Activated CD8-positive, alpha-beta memory T cell treated with anti-CD3 and anti-CD28 coated beads, Interleukin-2, amount 50 U/mL, for 4 hours (primary cell): ENCODE measurements at regions not wholly inside any gene's neighbourhood (a gene's known extent, or its start where the extent isn't known, plus 50 kb on each side); places are given as distances from the start of the nearest gene placed in this dataset.
"Not testable (repeated sequence)": the region's sequence is repeated elsewhere in the genome, so short reads cannot be mapped to it uniquely, and the experiment has no call there.

Experiments
- DNase-seq: peaks from one replicate; pipeline ENCODE4 v3.0.0-alpha.2; 2020

DNA sequence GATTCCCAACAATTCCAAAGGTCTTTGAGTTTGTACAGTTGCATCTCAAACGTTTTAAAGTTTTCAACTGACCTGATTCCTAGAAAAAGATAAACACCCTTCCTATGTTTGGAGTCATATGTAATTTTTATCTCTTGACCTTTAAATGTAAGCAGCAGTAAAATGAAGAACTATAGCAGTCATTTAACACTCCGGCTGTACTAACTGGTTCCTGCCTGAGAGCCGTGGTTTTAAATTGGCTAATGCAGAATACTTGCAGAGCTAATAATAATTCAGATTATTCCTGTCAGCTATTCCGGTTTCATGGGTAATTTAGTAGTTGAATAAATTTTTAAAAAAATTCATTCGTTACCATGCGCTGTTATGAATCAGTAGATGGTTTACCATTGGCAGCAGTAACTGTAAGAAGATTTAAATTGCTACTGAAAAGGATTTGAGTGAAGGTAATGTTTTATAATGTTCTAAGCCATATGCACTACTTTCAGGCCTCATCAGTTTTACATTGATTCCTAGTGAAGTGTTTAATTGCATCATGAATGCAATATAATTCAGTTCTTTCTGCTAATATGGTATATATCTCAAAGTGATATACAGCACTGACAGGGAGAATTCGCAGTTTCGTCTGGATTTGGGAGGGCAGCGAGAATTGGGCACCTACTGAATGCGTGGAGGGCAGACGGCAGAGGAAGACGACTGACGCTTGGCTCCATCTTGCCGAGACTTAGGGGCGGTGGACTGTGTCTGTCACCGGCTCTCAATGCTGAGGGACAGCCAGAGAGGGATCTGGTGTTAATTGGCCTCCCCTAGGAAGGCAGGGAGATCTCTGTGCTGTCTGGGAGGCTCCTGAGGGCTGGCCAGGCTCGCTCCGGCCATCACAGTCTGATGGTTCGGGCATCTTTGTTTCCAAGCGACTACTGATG lies 217.7 kb downstream of the PHETA1 start:
- no peak for DNase-seq

DNA sequence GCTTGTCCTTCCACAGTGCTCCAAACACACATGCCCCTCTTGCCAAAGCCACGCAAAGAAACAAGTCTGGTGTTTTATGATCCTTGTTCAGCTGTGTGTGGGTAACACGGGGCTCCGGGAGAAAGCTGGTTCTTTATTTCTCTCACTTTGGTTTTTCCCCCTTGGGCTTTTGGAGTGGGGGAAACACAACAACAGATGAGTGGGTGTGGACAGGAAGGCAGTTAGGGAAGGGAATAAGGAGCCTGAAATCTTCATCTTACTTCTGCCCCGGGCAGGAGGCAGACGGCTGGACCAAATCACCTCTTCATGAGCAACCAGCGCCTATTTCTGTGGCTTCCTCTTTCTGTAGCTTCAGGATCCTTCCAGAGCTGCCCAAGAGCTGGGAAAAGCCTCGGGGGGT lies 218.5 kb downstream of the PHETA1 start:
- no peak for DNase-seq

DNA sequence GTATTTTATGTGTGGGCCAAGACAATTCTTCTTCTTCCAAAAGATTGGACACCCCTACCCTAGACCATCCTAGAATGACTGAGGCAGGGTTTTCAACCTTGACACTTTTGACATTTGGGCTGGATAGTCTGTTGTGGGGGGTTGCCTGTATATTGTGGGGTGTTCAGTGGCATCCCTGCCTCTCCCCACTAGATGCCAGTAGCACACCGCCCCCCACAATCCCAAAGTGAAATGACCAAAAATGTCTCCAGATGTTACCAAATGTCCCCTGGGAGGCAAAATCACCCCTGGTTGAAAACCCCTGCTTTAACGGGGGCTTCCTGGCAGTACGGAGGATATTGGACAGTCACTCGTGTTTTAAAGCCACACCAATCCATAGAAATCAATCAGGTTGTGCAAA lies 219.6 kb downstream of the PHETA1 start:
- no peak for DNase-seq

GRCh38 chr12:111148005-111148404 lies 220.9 kb downstream of the PHETA1 start:
- DNase-seq, result no peak

DNA sequence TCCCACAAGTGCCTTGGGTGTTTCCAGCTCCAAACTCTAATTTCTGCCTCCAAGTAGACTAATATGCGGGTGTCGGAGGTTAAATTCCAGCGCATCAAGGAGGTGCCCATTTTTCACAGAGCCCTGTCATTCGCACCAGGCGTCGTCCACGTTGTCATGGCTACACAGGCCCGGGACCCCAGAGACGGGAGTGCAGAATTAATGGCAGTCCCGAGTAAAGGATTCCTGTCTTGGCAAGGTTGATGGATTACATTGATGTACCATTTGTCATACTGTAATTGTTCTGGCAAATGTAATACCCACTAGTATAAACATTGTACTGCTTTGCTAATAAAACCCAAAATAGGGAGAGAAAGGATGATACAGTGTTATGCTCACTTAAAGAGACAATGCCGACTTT lies 222.9 kb upstream of the MYL2 start:
- no peak for DNase-seq

DNA sequence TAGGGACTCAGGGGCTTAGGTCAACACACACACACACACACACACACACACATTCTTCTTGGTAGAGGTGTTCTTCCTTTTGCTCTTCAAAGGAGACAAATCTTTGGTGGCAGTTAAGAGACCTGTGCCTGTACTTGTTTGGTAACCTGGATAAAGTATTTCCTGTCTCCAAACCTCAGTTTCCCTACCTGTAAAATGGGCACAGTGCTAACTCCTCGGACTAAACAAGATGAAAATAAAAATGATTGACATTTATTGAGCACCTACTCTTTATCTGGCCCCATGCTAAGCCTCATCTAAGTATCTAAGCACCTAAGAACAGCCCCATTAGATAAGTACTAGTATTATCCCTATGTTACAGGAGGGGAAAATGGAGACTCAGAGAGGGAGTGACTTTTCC lies 220.8 kb upstream of the MYL2 start:
- no peak for DNase-seq

DNA sequence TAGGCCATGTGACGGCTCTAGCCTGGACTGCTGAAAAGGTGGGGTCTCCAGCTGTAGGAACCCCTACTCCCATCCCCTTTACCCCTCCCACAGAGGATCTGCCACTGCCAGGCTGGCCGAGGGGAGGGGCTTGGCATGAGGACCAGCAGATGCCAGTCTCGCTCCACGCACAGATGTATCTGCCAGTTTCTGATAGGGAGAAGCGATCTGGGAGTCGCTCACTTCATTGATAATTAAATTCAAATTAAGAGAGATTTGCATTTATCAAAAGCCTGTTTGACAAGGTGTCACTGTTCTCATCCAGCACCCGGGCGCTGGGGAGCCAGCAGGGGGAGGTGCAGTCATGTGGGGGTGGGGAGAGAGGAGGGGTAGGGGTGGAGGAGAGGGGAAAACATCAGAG lies 217.6 kb upstream of the MYL2 start:
- DNase-seq, result no peak

- no peak for DNase-seq
Measured at GRCh38 chr12:111135293-111135832, 215.0 kb upstream of the MYL2 start.

DNA sequence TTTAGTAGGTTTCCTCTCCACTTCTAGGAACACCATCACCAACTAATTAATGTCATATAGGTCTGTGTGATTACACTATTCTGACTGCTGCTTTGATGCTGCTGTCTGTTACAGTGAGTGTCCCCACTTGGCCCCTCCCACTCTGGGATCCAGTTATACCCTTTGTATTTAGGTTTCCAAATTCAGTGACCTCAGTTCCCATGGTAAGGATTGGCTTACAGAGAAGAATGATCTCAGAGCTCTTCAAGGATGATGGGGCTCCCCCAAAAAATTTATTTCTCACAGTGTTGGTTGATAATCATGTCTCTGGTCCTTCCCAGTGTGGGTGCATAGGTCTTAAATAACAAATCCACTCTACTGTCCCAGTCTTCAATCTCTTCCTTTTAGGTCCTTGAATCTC lies 210.0 kb upstream of the MYL2 start:
- DNase-seq, result no peak

- DNase-seq, result no peak
Measured at GRCh38 chr12:111129149-111129767, 208.9 kb upstream of the MYL2 start.

- DNase-seq, result no peak
Measured at GRCh38 chr12:111126331-111126730, 206.0 kb upstream of the MYL2 start.

GRCh38 chr12:111124183-111124582 lies 203.8 kb upstream of the MYL2 start:
- no peak for DNase-seq

DNA sequence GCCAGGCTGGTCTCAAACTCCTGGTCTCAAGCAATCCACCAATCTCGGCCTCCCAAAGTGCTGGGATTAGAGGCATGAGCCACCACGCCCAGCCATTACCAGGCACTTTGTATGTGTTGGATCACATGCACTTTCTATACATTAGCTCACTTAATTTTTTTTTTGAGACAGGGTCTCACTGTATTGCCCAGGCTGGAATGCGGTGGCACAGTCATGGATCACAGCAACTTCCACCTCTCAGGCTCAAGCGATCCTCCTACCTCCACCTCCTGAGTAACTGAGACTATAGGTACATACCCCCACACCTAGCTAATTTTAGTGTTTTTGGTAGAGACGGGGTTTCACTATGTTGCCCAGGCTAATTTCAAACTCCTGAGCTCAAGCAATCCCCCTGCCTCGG lies 203.0 kb upstream of the MYL2 start:
- no peak for DNase-seq

DNA sequence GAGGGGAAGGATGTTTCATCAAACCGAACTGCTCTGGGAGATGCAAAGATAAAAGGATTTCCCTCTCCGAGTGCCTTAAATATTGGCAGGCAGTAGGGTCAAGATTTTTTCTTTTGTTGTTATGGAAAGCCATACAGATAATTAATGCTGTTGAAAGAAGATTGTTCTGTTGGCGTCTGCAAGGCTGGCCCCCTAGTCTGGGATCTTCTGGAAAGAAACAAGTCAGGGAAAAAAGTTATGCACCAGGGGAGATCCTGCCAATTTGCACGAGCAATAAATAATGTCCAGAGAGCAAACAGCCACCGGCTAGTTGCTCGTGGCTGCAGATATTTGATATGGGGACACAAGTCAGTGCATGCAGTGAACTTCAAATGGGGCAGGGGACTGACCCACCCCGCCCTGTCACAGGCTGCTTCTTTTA lies 202.1 kb upstream of the MYL2 start:
- no peak for DNase-seq

GRCh38 chr12:111121840-111122239 lies 201.5 kb upstream of the MYL2 start:
- DNase-seq, result no peak

DNA sequence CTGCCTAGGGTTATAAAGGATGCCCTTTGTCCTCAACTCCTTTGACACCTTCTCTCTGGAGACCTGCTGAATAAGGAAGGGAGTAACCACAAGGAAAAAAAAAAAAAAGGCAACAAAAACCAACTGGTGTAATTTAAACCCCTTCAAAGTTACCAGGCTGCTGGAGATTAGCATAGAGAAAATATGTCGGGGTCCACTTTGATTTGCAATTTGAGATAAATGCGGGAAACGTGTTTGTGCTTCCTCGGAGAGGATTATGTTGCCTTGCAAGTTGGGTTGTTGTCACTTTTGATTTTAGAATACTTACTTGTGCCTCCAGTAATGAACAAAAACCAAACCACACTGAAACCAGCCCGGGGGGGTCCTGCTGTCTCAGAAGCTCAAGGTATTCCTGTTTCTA lies 200.2 kb upstream of the MYL2 start:
- no peak for DNase-seq

GRCh38 chr12:111117017-111117416 lies 196.6 kb upstream of the MYL2 start:
- DNase-seq, result no peak

DNA sequence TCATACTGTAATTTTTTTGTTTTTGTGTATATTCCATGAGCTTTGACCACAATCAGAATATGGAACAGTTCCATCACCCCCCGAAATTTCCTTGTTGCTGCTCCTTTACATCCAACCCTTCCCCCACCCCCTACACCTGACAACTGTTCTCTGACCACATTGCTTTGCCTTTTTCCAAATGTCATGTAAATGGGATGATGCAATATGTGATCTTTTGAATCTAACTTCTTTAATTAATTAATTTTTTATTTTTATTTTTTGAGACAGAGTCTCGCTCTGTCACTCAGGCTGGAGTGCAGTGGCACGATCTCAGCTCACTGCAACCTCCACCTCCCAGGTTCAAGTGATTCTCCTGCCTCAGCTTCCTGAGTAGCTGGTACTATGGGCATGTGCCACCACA lies 192.9 kb upstream of the MYL2 start:
- DNase-seq, result not testable (repeated sequence)

- no peak for DNase-seq
Measured at GRCh38 chr12:111112311-111113098, 192.1 kb upstream of the MYL2 start.

GRCh38 chr12:111111681-111112080 lies 191.3 kb upstream of the MYL2 start:
- no peak for DNase-seq

DNA sequence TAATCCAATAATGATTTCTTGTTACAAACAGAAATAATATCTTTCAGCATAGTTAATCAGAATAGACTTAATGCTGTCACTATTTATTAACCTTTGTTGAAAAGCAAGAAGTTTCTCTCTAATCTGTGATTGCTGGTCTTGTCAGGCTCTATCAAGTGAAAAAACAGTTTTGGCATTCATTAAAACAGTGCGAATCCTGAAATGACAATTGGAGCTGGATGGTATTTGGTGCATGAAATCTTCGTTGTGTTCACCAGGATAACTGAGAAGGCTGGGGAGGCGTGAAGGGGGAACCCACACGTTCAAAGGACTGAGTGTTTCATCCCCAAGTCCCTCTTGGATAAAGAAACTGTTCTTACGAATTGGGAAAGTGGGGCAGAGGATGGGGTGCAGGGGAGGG lies 190.2 kb upstream of the MYL2 start:
- DNase-seq, result no peak

DNA sequence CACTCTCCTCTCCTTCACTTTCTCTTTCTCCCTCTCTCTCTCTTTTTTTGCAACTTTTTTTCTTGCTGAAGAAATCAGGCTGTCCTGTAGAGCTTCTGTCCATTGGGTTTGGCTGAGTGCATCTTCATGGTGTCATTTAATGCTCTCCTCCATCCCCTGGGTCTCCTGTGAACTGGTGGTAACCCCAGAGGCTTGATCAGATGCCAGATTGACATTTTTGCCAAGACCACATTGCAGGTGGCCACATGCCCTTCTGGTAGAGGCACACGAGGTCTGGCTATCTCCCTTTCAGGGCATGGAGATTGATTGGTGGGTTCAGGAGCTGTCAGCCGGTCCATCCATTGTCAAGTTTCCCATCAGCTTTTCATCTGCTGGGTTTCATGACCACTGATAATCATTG lies 188.3 kb upstream of the MYL2 start:
- no peak for DNase-seq

GRCh38 chr12:111107392-111108178 lies 187.2 kb upstream of the MYL2 start:
- DNase-seq, result no peak
